Erythroblast (primary cell): ENCODE measurements at regions not wholly inside any gene's neighbourhood (a gene's known extent, or its start where the extent isn't known, plus 50 kb on each side); places are given as distances from the start of the nearest gene placed in this dataset.

ENCODE experiments used
- GATA1 ChIP-seq: IDR thresholded peaks from 2 replicates; pipeline ENCODE4 v1.6.1; 2011; ENCODE audit warnings: low read depth, mild to moderate bottlenecking, control low read depth, low read length, moderate library complexity
- POLR2A ChIP-seq: IDR thresholded peaks from 2 replicates; pipeline ENCODE4 v1.6.1; 2011; ENCODE audit warnings: mild to moderate bottlenecking, low read length

GRCh38 chr2:22055784-22056620 lies 932.2 kb downstream of the TDRD15 start:
- TF ChIP-seq POLR2A (no peak), GATA1 (no peak)
